Prostate gland (tissue), 2 donors: ENCODE measurements at regions not wholly inside any gene's neighbourhood (a gene's known extent, or its start where the extent isn't known, plus 50 kb on each side); places are given as distances from the start of the nearest gene placed in this dataset.

Source experiments
- POLR2A ChIP-seq: fragments of 450-650 bp; IDR thresholded peaks from one replicate; pipeline ENCODE4 v1.6.1; 2016; ENCODE audit warnings: antibody characterized with exemption, mild to moderate bottlenecking
- POLR2AphosphoS5 ChIP-seq: sonication (generic); formaldehyde crosslinking; IDR thresholded peaks from one replicate; pipeline ENCODE4 v1.6.1; 2017; ENCODE audit warnings: antibody characterized with exemption
- TF ChIP-seq, protein P1 (sequence below), 4 experiments: fragments of 200-600 bp in 2 of 4; fragments of 450-650 bp in 2 of 4; sonication (generic) in 2 of 4; IDR thresholded peaks; 1 replicate in 3 of 4; 2 replicates in 1 of 4; pipeline ENCODE4 v1.5.1; 2016 to 2019; ENCODE audit warnings: antibody characterized with exemption in 4 of 4, mild to moderate bottlenecking in 2 of 4, moderate library complexity in 2 of 4

DNA sequence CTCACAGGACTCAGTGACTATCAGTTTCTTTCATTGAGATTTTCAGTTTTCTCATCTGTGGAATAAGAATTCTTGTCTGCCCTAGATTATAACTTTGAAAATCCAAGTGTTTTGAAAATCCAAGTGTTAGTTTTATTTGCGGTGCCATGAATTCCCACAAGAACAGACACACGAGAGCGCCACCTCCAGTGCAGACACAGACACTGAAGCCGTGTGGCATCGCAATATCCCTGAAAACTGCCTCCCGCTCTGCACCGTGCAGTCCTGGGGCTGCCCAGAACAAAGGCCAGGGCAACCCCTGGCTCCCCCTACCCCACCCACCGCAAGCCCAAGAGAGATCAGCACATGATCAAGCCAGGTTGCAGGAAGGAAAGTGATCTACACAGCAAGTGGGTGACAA is 229.5 kb upstream of the ASIC2 start:
- TF ChIP-seq, protein P1, sequence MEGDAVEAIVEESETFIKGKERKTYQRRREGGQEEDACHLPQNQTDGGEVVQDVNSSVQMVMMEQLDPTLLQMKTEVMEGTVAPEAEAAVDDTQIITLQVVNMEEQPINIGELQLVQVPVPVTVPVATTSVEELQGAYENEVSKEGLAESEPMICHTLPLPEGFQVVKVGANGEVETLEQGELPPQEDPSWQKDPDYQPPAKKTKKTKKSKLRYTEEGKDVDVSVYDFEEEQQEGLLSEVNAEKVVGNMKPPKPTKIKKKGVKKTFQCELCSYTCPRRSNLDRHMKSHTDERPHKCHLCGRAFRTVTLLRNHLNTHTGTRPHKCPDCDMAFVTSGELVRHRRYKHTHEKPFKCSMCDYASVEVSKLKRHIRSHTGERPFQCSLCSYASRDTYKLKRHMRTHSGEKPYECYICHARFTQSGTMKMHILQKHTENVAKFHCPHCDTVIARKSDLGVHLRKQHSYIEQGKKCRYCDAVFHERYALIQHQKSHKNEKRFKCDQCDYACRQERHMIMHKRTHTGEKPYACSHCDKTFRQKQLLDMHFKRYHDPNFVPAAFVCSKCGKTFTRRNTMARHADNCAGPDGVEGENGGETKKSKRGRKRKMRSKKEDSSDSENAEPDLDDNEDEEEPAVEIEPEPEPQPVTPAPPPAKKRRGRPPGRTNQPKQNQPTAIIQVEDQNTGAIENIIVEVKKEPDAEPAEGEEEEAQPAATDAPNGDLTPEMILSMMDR (IDR thresholded peaks at IDR 0.05), result no peak
- TF ChIP-seq POLR2AphosphoS5 (no peak), POLR2A (no peak)
